GM19043 (cell line): ENCODE measurements at regions not wholly inside any gene's neighbourhood (a gene's known extent, or its start where the extent isn't known, plus 50 kb on each side); places are given as distances from the start of the nearest gene placed in this dataset.
A peak's percentile ranks its signal among the peaks of the same experiment; 100 is the strongest.

Experiments
- ATAC-seq: cut with Tn5 transposase; IDR thresholded peaks from one replicate; pipeline ENCODE4 v1.9.1; 2021; ENCODE audit warnings: low read depth; ENCODE audit not compliant: unreplicated experiment

DNA sequence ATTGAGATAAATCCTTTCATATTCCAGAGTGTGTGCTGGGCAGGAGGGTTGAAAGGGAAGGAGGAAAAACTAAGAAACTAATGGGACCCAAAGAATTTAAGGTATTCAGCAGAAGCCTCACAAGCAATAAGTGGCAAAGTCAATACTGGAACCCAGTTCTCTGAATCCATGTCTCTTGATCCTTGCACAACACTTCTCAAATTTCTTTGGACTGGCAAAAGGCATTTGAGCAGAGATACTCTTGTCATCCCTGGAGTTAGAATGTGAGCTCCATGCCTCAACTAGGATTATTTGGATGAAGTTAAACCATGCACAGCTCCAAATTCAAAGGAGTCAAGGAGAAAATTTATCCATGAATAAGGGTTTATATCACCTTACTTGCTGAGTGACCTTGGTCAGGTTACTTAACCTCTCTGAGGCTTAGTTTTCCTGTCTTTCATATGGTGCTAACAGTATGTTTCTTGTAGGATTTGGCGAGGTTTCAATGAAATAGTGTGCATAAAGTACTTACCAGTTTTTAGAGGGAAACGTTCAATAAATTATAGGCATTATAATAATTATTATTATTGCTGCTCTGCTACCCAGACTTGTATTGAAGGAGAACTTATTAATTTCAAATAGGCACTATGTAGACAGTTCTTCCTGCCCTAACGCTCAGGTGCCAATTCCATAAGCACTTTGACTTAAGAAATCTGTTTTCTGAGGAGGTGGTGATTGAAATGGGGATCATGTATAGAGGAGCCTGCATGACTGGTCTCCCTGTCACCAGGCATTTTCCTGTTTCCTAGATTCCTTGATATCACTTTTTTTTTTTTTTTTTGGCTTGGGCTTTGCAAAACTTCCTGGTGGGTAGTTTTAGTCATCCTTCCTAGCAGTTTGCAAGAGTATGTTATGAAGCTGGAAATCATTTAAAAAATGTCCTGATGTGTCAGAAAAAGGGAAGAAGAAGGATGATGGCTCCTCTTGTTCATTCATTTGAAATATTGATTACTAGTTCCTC lies 125.0 kb upstream of the JUN start:
- ATAC-seq, result no peak

DNA sequence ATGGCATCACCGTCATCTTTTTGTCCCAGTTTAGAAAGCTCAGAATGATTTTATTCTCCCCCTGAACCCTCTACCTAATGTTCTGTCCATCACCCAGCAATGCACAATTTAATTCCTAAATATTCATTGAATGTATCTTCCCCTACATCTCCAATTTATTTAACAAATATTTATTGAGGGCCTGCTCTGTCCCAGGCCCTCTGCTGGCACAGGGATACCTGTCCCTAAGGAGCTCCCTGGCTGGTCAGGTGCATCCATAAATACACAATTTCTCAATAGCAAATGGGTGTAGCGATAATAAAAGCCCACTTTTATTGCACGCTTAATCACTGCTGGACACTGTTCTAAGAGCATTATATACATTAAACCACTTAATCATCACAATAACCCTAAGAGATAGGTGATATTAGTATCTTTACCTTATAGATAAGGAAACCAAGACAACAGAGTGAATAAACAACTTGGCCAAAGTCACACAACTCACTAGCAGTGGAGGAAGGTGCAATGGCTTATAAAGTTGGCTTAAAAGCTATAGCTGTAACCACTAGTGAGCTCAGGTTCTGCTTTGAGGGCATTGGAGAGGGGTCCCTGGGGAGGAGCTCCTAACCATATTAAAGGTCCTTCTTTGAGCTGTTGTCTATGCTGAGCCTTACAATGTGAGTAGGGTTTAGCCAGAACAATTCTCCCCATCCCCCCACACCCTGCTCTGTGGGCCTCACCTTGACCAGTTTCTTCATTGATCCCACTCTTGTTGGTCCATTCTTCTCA lies 126.3 kb upstream of the JUN start:
- ATAC-seq, result no peak

DNA sequence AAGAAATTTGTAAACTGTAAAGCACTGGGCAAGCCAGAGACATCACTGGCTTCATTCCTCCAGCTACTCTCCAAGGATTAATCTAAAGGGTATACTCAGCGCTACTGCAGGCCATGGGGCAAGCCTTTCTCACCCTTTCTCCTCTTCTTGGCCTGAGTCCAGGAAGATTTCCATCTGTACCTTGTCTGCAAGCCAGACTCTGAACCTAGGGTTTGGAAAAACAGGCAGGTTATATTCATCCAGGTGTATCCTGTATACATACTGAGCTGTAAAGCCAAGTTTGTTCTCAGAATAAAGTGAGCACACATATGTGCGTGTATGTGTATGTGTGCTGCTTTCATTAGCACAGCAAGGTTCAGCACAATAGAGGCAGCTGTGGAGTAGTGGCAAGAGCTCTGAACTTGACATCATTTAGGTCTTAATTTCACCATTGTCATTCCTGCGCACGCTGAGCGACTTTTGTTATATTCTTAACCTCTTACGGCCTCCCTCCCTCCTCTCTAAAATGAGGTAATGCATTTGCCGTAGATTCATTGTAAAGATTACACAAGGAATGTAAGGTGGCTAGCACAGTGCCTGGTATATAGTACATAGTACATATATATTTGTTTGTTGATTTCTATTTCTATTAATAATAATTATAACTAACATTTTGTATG lies 128.1 kb upstream of the JUN start:
- ATAC-seq, result no peak

DNA sequence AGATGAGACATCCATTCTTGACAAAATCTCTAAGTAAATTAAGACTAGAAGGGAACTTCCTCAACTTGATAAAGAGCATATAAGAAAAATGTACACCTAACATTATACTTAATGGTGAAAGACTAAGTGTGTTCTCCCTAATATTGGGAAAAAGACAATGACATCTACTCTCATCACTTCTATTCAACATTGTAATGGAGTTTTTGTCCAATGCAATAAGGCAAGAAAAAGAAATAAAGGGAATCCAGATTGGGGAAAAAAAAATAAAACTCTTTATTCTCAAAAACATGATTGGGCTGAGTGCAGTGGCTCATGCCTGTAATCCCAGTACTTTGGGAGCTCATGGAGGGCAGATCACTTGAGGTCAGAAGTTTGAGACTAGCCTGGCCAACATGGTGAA lies 131.1 kb upstream of the JUN start:
- ATAC-seq, result no peak

DNA sequence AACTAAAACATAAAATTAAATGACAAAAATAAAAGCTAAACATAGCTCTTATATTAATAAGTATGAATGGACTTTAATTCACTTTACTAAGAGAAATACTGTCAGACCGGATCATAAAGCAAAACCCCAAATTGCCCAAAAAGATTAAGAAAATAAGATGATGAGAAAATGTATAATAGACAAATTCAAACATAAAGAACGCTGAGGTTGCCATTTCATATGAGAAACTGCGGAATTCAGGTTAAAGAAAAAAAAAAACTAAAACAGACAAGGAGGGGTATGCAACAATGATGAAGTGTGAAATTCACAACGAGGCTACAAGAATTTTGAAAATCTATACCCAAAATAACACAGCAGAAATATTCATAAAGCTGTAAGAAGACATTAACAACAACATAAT lies 133.6 kb upstream of the JUN start:
- ATAC-seq, result no peak

DNA sequence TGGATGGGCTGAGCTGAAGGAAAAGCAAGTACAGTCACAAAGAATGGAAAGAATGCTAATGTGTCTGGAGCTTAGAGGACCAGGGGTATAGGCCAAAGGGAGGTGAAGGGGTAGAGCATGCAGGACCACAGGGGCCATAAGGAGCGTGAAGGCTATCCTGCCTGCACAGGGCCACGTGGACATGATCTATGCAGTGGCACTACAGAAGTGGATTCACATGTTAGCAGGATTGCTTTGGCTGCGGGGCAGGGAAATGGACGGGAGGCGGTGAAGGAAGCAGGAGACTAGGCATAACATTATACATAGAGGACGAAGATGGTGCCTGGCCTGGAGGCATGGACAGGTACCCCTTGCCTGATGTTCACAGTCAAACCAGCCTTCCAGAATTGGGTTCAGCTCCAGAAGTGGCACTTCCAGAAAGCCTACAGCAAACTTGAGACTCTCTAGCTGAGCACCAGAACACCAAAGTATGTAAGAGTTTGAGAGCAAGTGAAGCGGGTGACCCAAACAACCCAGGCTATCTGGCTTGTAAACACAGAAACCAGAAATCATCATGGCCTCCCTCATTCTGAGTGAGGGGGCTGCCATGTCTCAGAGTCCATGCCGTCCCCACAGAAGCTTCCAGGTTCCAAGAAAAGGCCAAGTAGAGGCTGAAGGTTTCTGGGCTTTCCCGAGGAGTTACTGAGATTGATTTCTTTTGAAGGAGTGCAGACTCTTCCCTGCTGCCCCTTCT lies 135.5 kb upstream of the JUN start:
- ATAC-seq, result no peak

DNA sequence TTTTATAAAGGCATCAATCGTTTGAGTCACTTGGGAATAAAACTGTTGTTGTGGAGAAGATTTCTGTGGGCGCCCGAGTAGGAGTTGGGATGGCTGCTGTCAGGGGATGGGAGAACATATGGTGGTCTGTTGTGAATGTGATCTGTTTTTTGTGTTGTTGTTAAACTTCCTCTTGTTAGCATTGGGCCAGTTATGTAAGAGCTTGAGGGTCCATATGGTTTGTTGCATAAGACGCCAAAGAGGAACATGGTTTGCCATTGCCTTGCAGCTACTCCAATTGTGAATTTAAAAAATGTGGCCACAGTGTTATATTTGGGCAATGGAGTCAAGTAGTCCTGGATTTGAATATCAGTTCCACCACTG lies 136.1 kb upstream of the JUN start:
- no peak for ATAC-seq

DNA sequence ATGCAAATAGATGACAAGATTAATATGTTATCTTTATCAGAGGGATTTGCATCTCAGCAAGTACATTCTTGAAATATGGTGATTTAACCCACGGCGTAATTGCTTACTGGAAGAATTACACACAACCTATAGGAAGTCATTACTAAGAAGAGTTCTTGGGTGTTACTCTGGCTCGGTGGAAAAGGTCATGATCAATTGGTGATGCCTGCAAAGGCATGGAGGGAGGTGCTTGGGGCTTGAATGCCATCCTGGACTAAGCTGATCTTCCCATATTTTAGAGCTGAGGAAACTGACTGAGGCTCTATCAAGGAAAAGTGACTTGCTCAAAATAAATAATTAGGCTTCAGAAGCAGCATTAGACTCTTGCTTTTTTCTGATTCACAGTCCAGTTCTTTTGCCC lies 137.5 kb upstream of the JUN start:
- ATAC-seq, result no peak

DNA sequence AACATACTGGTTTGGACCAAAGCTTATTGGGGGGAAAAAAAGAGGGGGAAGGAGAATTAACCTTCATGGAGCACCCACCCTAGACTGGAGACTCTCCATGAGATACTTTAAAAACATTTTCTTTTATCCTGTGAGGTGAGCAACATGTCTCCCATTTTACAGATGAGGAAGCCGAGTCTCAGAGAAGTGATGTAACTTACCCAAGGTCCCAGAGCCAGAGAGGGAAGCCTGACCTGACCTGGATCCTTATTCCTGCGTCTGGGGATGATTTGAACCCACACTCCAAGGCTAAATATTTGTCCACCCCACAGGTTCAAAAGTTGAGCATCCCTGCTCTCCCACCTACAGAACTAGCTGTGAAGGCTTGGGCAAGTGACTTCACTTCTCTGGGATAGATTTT lies 137.9 kb upstream of the JUN start:
- no peak for ATAC-seq

DNA sequence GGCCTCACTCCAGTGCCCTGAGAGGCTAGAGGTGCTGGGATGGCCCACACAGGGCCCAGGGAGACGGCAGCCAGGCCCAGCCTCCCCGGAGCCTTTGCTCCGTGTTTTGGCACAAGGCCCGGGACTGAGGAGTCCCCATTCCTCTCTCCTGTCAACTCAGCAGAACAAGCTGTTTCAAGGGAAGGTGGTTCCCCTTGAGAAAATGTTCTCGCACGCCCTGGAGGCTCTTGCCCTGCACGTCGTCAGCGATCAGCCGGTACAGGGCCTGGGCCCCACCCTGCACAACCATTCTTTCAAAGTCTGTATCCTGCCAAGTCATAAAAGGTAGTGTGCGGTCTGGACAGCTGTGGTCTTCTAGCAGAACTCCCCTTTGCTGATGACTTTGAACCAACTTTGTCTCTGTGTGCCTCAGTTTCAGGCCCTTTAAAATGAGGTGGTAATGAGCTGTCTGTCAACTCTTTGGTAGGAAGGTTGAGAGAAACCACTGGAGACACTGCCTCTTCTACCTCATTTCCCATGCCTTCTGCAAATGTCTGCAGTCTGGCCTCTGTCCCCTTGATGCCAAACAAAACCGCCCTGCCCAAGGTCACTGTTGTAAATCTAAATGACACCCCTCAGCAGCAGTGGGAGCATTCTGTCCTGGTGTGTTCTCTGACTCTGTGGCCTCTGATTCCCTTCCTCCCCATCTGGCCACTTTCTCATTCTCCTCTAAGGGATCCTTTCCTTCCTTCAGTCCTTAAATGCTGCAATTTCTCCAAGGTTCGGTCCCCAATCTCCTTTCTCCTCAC lies 138.6 kb upstream of the JUN start:
- ATAC-seq, result peak; percentile 92

DNA sequence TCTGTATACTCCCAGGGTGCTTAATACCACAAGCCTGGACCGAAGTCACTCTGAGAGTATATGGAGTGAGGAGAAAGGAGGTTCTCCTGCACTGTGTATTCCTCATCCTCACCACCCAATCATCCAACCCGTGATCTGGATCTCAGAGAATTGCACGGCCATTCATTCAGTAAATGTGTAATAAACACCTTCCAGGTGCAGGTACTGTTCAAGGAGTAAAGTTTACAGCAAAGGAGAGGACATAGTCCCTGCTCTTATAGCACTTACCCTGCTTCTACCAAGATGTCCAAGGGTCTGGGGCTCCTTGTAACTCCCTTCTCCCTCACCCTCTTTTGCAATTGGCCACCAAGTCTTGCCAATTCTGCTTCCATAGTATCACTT lies 139.2 kb upstream of the JUN start:
- no peak for ATAC-seq

DNA sequence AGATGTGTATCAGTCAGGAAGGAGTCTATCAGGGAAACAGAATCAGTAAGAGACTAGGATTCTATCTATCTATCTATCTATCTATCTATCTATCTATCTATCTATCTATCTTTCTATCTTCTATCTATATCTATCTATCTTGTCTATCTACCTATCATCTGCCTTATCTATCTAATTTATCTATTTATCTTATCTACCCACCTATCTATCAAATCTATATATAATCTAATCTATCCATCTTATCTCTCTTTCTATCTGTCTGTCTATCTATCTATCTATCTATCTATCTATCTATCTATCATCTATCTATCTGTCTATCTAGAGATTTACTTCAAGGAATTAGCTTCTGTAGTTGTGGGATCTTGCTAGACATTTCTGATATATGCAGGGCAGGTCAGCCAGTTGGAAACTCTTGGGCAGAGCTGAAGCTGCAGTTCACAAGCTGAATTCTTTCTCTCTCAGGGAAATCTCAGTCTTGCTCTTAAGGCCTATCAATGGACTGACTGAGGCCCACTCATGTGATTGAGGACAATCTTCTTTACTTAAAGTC lies 140.2 kb upstream of the JUN start:
- ATAC-seq, result no peak

DNA sequence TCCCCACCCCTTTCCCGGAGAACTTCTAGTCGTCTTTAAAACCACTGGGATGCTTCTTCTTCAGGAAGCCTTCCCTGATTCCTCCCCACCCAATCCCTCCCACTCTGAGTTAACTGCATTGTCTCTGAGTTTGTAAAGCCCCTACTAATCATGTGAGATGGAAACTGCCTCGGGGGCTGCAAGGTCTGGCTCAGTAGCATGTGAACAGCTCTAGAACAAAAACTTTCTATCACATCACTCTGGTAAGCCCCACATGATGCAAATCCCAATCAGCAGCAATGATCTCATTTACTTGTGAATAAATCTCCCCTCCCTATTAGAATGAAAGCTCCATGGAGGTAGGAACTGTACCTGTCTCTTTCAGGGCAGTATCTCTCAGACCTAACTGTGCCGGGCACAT lies 141.0 kb upstream of the JUN start:
- ATAC-seq, result no peak

DNA sequence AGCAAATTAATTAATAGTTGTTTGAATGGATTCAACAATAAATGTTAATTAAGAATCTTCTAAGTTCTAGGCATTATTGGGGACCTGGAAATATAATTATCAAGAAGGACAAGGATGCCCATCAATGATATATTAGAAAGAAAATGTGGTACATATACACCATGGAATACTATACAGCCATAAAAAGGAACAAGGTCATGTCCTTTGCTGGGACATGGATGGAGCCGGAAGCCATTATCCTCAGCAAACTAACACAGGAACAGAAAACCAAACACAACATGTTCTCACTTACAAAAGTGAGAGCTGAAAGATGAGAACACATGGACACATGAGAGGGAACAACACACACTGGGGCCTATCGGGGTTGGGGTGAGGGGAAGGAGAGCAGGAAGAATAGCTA lies 141.4 kb upstream of the JUN start:
- ATAC-seq, result no peak

DNA sequence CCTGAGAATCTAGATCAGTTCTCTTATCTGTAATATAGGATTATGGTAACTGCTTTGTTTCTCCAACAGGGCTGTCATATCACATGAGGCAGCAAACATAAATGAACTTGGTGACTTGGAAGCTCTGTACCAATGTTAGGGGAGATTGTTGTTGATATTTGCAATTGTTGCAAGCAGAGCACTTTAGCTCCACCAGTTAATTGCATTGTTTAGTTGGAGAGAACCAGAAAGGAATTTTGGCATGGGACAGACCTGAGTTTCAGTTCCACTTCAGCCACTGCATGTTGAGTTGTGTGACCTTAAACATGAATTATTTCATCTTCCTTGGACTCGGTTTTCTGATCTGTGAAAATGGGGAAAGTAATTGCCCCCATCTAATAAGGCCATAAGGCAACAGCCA lies 142.3 kb upstream of the JUN start:
- ATAC-seq, result no peak

DNA sequence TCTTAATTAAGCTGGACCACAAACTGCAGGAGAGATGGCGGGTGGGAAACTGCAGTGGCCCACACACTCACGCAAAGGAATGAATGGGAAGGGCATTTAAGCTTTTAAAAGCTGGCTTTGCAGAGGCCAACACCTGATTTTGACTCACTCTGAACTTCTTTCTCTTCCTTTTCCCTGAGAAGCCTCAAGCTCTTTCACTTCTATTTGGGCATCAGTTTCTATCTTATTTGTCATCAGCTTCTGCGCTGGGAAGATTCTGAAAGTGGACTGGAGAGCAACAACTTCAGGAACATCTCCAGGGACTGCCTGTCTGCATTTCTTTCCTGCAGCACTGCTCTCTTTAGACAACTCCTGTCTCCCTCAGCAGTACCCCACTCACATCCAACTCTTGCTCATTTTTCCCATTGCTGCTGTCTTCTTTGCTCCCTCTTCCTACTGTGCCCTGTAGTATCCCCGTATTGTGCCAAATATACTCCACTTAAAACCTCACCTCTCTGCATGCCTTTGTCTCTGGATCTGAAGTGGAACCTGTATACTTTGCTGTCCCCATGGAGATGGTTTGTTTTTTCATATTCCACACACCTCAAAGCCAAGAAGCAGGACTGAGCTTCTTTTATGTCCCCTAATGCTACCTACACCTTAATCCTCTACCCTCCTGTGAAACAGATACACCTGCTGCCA lies 143.3 kb upstream of the JUN start:
- ATAC-seq, result no peak

DNA sequence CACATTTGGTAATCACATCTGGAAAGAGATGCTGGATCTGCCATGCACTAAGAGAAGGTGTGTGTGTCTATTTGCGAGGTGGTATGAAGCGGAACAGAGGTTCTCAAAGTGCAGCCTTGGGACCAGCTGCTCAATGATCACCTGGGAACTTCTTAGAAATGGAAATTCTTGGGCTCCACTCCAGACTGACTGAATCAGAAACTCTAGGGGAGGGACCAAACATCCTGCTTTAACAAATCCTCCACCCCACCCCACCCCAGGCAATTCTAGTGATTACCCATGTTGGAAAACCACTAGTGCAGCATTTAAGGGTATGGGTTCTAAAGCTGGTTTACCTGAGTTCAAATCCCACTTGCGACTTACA lies 143.9 kb upstream of the JUN start:
- no peak for ATAC-seq

DNA sequence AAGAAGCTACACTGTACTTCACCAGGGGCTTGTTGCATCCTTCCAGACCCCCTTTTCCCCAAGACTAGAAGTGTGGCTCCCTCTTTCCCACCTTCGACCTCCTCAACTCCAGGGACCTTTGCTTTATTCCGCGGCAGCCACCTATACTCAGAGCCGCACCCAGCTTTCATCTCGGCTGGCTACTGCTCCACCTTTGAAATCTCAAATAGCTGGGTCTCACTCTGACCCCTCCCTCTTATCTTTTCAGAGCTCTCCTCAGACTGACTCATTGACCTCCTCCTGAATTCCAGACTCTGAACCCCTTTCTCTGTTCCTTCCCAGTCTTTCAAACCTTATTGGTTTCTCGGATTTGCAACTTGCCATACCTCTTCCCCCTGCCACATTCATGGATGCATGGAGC lies 144.7 kb upstream of the JUN start:
- ATAC-seq, result no peak

DNA sequence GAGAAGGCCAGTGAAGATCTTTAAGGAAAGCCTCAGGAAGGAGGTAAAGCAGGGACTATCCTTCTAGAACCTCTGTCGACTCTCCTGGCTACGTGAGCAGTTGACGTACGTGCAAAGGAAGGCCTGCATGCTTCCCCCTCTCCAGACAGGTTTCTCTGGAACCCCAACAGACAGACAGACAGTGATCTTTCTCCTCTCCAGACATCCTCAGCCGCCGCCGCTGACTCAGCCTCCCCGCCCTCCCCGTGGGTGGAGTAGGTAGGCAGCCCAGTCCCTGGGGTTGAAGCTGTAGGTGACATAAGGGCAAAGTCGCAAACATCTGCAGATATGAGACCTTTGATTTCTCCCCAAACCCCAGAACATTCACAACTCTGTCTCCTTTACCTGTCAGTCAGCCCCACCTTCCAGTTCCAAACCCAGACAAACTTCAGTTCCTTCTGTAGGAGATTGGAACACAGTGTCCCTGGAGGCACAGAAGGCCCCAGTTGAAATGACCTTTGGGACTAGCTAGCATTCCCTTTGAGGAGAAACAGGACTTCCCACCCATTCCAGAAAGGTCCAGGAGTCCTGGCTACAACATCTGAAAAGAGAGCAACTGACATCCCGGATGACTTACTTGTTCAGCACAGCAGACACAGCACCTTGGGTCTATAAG lies 146.0 kb upstream of the JUN start:
- ATAC-seq, result no peak
